SU-DHL-6 (cell line): ENCODE measurements at regions not wholly inside any gene's neighbourhood (a gene's known extent, or its start where the extent isn't known, plus 50 kb on each side); places are given as distances from the start of the nearest gene placed in this dataset.

Experiments
- H2AFZ ChIP-seq: fragments of 200-600 bp; sonication (generic); 2 replicates; pipeline ENCODE4 v1.6.1; 2014; ENCODE audit warnings: low read depth, mild to moderate bottlenecking, moderate library complexity, mixed read lengths, antibody characterized with exemption, low read length; ENCODE audit not compliant: severe bottlenecking
- H3F3A ChIP-seq: fragments of 200-600 bp; shearing (Covaris generic); 2 replicates; pipeline ENCODE4 v1.6.0; 2016; ENCODE audit warnings: antibody characterized with exemption, mild to moderate bottlenecking; ENCODE audit not compliant: insufficient read depth
- H3K27ac ChIP-seq: fragments of 200-600 bp; sonication (generic); 2 replicates; pipeline ENCODE4 v1.5.1; 2016; ENCODE audit warnings: low read depth, mild to moderate bottlenecking, low read length, moderate library complexity, mixed read lengths
- H3K27me3 ChIP-seq: fragments of 200-600 bp; sonication (generic), shearing (Covaris generic); 2 replicates; pipeline ENCODE4 v1.6.0; 2014; ENCODE audit warnings: mild to moderate bottlenecking, low read length
- H3K36me3 ChIP-seq: fragments of 200-600 bp; sonication (generic); 2 replicates; pipeline ENCODE4 v1.6.1; 2014; ENCODE audit warnings: mild to moderate bottlenecking, low read length, mixed read lengths
- H3K4me2 ChIP-seq: fragments of 300-600, 200-600 bp; shearing (Covaris generic), sonication (generic); 2 replicates; pipeline ENCODE4 v1.6.0; 2014; ENCODE audit warnings: low read length, low read depth, mild to moderate bottlenecking; ENCODE audit not compliant: poor library complexity, severe bottlenecking
- H3K4me3 ChIP-seq: fragments of 200-600 bp; sonication (generic); 2 replicates; pipeline ENCODE4 v1.5.1; 2014; ENCODE audit warnings: antibody characterized with exemption, low read length, mild to moderate bottlenecking, mixed read lengths; ENCODE audit not compliant: insufficient read depth, poor library complexity, severe bottlenecking
- H3K79me2 ChIP-seq: fragments of 200-600 bp; sonication (generic); 2 replicates; pipeline ENCODE4 v1.6.1; 2014; ENCODE audit warnings: mild to moderate bottlenecking, low read length, moderate library complexity; ENCODE audit not compliant: insufficient read depth
- H3K9ac ChIP-seq: fragments of 200-600 bp; sonication (generic); 2 replicates; pipeline ENCODE4 v1.7.0; 2014; ENCODE audit warnings: mild to moderate bottlenecking, low read length
- H3K9me2 ChIP-seq: fragments of 200-600 bp; sonication (generic); replicated peaks from 2 replicates; pipeline ENCODE4 v1.6.1; 2014; ENCODE audit warnings: low read length; ENCODE audit not compliant: insufficient read depth
- H3K9me3 ChIP-seq: fragments of 200-600 bp; sonication (generic); 2 replicates; pipeline ENCODE4 v1.6.1; 2014; ENCODE audit warnings: low read length, mixed read lengths; ENCODE audit not compliant: insufficient read depth
- H4K20me1 ChIP-seq: fragments of 200-600 bp; sonication (generic); 2 replicates; pipeline ENCODE4 v1.6.1; 2014; ENCODE audit warnings: low read depth, mild to moderate bottlenecking, antibody characterized with exemption, low read length, moderate library complexity, mixed read lengths
- CTCF ChIP-seq: fragments of 200-600 bp; sonication (generic); IDR thresholded peaks from one replicate; pipeline ENCODE4 v1.5.1; 2017; ENCODE audit warnings: antibody characterized with exemption, mild to moderate bottlenecking, low read length, moderate library complexity; ENCODE audit not compliant: insufficient read depth, poor library complexity, severe bottlenecking
- EZH2phosphoT487 ChIP-seq: fragments of 200-600 bp; sonication (generic), shearing (Covaris generic); conservative IDR thresholded peaks from 2 replicates; pipeline ENCODE4 v1.6.1; 2018; ENCODE audit warnings: mild to moderate bottlenecking, antibody characterized with exemption, low read length, moderate library complexity, mixed read lengths

DNA sequence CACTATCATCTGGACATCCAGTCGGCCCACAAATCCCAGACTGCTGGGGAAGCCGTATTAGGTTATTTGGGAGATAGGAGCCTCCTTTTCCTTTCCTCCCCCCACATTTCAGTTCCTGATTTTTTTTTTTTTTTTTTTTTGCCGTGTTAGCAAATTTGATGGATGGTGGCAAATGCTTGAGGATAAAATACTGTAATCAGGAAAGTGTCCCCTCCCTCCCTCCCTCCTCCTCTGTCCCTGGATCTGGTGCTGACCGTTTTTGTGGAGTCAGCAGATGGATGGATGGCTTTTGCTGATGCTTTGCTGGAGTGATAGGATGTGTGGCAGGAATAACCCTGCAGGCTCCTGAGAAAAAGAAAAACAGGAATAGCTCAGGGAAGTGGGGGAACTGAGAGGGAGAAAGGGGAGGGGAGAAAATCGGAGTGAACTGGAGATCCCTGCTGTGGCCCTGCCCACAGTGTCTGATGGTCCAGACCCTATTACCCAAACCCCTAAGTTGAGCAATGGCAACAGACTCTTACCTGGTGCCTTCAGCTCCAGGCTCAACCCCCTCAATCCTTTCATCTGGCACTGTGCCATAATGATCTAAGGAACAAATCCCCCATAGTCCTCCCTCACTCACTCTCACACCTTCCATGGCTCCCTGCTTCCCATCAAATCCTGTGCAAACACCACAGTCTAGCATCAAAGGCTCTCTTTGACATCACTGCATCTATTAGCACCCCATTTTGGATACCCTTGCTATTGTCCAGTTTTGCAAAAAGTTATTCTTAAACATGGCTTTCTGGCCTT is 277.3 kb upstream of the CHD6 start:
- H3K4me2 ChIP-seq, result no peak overlapping the region
- no peaks in the 10 kb centered on the region for H3K9me3 ChIP-seq
- no peaks in the 10 kb centered on the region for H3K36me3 ChIP-seq
- no peak overlapping the region for H3K4me3 ChIP-seq
- no peak overlapping the region for H3K9ac ChIP-seq
- H3K9me2 ChIP-seq, result no peaks in the 10 kb centered on the region
- no peak overlapping the region for H3K27ac ChIP-seq
- TF ChIP-seq CTCF, result no peak
- no peak for TF ChIP-seq EZH2phosphoT487
- H2AFZ ChIP-seq, result no peak overlapping the region
- no peaks in the 10 kb centered on the region for H3F3A ChIP-seq
- no peaks in the 10 kb centered on the region for H4K20me1 ChIP-seq
- H3K79me2 ChIP-seq, result no peaks in the 10 kb centered on the region
- H3K27me3 ChIP-seq, result no peaks in the 10 kb centered on the region

DNA sequence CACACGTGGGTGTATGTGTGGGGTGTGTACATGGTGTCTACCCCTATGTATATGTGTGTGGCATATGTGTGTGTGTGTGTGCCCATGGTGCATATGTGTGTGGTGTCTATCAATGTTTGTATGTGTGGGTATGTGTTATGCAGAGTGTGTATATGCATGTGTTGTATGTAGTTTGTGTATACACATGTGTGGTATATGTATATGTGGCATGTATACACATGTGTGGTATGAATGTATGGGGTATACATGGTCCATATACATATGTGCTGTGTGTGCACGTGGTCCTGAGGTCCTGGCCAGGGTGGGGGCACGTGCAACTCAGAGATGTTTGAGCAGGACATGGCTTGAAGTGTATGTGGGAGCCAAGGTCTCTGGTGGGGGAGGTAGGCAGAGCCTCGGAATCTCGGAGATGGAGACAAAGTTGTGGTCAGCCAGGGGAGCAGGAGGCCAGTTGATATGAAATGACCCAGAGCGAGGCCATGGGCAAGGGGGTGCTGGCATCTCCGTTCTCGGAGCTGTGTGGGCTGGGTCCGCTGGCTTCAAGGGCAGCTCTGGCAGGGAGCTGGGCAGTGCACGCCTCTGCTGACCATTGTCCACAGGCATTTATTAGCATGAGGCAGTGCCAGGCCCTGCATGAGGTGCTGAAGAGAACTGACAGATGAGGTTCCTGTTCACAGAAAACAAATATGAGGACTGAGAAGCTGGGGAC is 276.2 kb upstream of the CHD6 start:
- Histone ChIP-seq H4K20me1 (no peaks in the 10 kb centered on the region), H3F3A (no peaks in the 10 kb centered on the region), H3K27me3 (no peaks in the 10 kb centered on the region), H2AFZ (no peak overlapping the region), H3K9ac (no peak overlapping the region), H3K79me2 (no peaks in the 10 kb centered on the region), H3K9me3 (no peaks in the 10 kb centered on the region), H3K36me3 (no peaks in the 10 kb centered on the region), H3K4me3 (no peak overlapping the region), H3K4me2 (no peak overlapping the region), H3K27ac (no peak overlapping the region), H3K9me2 (no peaks in the 10 kb centered on the region)
- TF ChIP-seq CTCF (no peak), EZH2phosphoT487 (no peak)

DNA sequence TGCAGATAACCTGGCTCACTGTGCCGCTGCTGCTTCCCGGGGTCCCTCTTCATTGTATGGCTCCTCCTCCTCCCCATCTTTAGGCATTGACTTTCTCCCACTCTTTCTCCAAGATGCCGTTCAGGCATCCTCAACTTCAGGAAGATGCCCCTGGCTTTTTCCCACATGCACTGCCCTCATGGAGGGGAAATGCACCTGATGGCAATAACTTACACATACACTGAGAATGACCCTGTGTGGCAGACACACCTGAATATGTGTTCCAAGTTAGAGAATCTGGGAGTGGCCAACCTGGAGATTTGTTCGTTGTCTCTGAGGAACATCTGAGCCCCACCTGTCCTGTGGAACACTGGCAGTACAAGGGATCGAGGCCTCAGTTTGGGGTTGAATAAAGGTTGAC is 273.9 kb upstream of the CHD6 start:
- TF ChIP-seq EZH2phosphoT487, result no peak
- TF ChIP-seq CTCF, result no peak
- no peaks in the 10 kb centered on the region for H3F3A ChIP-seq
- no peaks in the 10 kb centered on the region for H4K20me1 ChIP-seq
- H3K36me3 ChIP-seq, result no peaks in the 10 kb centered on the region
- H3K79me2 ChIP-seq, result no peaks in the 10 kb centered on the region
- H3K27ac ChIP-seq, result no peak overlapping the region
- no peak overlapping the region for H3K9ac ChIP-seq
- no peak overlapping the region for H2AFZ ChIP-seq
- no peak overlapping the region for H3K4me3 ChIP-seq
- no peaks in the 10 kb centered on the region for H3K9me3 ChIP-seq
- no peaks in the 10 kb centered on the region for H3K27me3 ChIP-seq
- no peaks in the 10 kb centered on the region for H3K9me2 ChIP-seq
- no peak overlapping the region for H3K4me2 ChIP-seq
